ENCODE measurements at regions not wholly inside any gene's neighbourhood (a gene's known extent, or its start where the extent isn't known, plus 50 kb on each side); places are given as distances from the start of the nearest gene placed in this dataset.

DNA sequence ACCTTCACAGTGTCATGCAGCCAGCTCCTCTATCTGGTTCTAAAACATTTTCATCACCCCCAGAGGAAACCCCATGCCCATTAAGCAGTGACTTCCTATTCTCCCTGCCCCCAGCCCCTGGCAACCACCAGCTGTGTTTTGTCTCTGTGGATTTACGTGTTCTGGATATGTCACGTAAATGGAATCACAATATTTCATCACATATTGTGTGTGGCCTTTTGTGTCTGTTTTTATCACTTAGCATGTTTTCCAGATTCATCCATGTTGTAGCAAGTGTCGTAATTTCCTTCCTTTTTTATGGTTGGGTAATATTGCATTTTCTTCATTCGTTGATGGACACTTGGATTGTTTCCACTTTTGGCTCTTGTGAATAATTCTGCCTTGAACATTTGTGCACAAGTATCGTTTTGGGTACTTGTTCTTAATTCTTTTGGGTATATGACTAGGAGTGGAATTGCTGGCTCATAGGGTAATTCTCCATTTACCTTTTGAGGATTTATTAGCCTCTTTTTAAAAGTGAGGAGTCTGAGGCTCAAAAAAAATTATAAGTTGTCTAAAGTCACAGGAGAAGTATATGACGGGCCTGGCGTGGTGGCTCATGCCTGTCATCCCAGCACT lies 127.0 kb downstream of the MRPS6 start:
- no peak for DNase-seq (ENCODE audit: low spot score)
- in situ Hi-C loops (cut with MboI; ENCODE audit: low sequenced_read_pairs, unreplicated experiment) = no loop called here
- TF ChIP-seq, protein P1, sequence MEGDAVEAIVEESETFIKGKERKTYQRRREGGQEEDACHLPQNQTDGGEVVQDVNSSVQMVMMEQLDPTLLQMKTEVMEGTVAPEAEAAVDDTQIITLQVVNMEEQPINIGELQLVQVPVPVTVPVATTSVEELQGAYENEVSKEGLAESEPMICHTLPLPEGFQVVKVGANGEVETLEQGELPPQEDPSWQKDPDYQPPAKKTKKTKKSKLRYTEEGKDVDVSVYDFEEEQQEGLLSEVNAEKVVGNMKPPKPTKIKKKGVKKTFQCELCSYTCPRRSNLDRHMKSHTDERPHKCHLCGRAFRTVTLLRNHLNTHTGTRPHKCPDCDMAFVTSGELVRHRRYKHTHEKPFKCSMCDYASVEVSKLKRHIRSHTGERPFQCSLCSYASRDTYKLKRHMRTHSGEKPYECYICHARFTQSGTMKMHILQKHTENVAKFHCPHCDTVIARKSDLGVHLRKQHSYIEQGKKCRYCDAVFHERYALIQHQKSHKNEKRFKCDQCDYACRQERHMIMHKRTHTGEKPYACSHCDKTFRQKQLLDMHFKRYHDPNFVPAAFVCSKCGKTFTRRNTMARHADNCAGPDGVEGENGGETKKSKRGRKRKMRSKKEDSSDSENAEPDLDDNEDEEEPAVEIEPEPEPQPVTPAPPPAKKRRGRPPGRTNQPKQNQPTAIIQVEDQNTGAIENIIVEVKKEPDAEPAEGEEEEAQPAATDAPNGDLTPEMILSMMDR (IDR thresholded peaks at IDR 0.05; ENCODE audit: borderline replicate concordance, control extremely low read depth, extremely low read depth, insufficient read depth, missing control alignments) = no peak

DNA sequence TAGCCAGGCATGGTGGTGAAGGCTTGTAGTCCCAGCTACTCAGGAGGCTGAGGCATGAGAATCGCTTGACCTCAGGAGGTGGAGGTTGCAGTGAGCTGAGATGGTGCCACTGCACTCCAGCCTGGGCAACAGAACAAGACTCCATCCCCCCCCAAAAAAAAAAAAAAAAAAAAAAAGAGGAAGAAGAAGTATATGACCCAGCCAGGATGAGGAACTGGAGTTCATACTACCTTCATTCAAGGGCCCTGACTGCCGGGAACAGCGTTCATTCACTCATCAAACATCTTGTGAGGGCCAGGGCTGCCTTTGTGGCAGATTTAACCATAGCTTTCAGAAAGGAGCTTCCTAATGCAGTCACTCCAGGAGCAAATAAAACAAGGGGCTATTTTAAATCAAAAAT lies 127.6 kb downstream of the MRPS6 start:
- no peak for DNase-seq (ENCODE audit: low spot score)
- in situ Hi-C loops (cut with MboI; ENCODE audit: low sequenced_read_pairs, unreplicated experiment) = no loop called here
- TF ChIP-seq, protein P1 (IDR thresholded peaks at IDR 0.05; ENCODE audit: borderline replicate concordance, control extremely low read depth, extremely low read depth, insufficient read depth, missing control alignments) = no peak

DNA sequence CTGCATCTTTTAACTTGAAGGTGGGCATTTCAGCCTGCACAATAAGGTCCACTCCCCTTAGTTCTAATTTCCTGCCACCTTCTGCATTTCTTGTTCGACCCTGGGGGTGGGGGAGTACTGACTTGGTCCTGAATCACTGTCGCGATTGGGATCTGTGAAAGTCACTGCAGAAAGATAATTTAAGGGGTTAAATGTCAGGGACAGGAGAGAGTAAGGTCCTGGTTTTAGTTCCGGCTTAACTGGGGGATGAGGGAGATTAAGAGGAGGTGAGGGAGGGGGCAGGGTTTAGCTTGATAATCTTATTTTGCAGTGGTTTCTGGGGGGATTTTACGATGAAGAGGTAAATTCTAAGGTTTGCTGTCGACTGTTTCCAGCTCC lies 128.1 kb downstream of the MRPS6 start:
- TF ChIP-seq, protein P1 (IDR thresholded peaks at IDR 0.05; ENCODE audit: borderline replicate concordance, control extremely low read depth, extremely low read depth, insufficient read depth, missing control alignments) = no peak
- DNase-seq (ENCODE audit: low spot score) = no peak
- in situ Hi-C loops (cut with MboI; ENCODE audit: low sequenced_read_pairs, unreplicated experiment) = no loop called here

DNA sequence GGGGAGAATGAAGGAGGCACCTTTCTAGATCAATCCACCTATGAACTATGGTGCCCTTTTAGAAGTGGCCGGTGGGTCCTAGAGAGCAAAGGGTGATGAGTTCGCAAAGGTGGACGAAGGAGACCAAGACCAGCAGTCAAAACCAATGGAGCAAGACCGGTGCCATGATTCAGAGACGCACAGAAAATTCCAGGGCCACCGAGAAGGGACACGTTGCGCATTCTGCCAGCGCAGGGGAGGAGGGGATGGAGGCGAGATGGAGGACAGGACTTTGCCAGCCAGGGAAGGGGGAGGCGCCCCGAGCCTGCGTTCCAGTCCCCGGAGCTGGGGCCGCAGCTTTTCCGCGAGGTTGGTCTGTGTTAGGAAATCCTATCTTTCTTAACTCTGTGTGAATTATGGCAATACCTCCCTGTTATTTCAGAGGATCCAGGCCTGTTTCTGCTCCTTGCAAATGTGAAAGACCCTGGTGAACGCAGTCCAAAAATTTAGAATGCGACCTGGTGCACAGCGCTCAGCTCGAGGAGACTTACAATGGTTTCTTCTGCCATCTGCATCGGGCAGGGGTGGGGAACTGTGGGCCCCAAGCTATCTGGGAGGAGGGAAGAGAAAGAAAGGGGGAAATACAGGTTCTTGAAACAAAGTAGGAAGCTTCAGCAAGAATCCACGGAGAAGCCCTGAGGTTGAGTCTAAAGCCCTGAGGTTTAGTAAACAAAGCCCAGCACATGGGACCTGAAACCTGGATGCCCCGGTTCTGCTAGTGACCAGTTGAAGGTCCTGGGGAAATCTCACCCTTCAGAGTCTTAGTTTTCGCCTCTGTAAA lies 129.4 kb downstream of the MRPS6 start:
- TF ChIP-seq, protein P1 (IDR thresholded peaks at IDR 0.05; ENCODE audit: borderline replicate concordance, control extremely low read depth, extremely low read depth, insufficient read depth, missing control alignments) = no peak
- in situ Hi-C loops (cut with MboI; ENCODE audit: low sequenced_read_pairs, unreplicated experiment) = no loop called here
- DNase-seq (ENCODE audit: low spot score) = peak; percentile 42

DNA sequence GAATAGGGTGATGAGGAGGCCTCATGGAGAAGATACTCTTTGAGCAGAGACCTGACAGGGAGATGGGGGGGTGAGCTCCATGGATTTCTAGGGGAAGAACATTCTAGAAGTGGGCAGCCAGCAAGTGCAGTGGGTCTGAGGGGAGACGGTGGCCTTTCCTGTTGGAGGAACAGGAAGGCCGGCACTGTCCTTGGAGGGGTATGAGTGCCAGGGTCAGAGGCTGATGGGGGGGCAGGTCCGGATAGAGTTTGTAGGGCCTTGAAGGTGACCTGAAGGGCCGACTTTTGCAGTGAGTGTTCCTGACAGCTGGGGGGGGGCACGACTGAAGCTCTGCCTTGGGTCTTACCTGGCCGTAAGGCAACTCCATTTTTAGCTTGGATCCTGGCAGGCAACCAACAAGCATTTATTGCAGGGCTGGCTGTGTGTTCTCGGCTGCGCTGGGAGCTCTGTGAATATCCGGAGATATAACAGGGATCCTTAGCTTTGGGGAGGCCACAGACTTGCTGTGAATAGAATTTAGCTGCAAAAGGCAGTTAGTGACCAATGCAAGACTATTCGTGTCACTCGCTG lies 130.6 kb downstream of the MRPS6 start:
- in situ Hi-C loops (cut with MboI; ENCODE audit: low sequenced_read_pairs, unreplicated experiment) = no loop called here
- DNase-seq (ENCODE audit: low spot score) = no peak
- TF ChIP-seq, protein P1 (IDR thresholded peaks at IDR 0.05; ENCODE audit: borderline replicate concordance, control extremely low read depth, extremely low read depth, insufficient read depth, missing control alignments) = no peak

DNA sequence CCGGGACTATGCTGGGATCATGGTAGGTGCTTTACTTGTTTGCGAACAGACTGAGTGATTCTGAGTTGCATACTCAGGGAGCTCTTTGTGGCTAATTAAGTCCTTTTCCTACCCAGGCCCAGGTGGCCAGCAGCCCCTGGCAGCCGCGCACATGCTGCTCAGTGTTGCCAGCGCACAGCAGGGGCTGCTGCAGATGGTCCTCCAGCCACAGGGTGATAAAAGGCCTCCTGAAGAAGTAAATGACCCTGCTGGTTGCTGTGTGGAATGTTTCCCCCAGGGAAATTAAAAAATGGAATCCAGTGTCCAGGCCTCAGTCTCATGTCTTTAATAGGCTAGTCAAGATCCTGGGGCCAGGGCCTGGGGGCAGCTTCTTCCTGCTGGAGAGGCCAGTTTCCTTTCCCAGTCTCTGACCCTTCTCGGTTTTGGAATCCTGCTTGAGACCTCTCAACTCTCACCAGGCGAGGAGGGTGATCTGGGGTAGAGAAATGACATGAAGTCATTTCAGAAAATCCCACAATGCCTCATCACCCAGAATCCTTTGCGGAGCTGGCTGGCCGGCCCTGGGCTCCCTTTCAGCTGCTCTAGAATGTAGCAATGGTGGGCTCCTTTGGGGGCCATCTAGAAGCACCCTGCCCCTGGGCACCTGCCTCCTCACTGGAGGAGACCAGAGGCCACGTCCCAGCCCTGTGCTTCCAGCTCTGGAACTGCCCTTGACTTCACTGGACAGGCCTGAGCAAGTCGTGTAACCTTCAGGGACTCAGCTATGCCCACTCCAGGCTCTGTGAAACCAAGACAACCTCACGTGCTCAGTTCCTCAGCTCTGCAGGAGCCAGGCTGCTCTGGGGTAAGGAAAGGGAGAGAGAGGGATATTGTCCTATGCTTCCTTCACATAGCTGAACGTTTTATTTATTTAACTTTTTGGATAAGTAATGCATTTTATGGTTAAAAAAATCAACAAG lies 131.4 kb downstream of the MRPS6 start:
- in situ Hi-C loops (cut with MboI; ENCODE audit: low sequenced_read_pairs, unreplicated experiment) = no loop called here
- TF ChIP-seq, protein P1 (IDR thresholded peaks at IDR 0.05; ENCODE audit: borderline replicate concordance, control extremely low read depth, extremely low read depth, insufficient read depth, missing control alignments) = no peak
- no peak for DNase-seq (ENCODE audit: low spot score)

Measured in GM13976 (cell line).